ENCODE measurements at regions not wholly inside any gene's neighbourhood (a gene's known extent, or its start where the extent isn't known, plus 50 kb on each side); places are given as distances from the start of the nearest gene placed in this dataset.
"Not testable (repeated sequence)": the region's sequence is repeated elsewhere in the genome, so short reads cannot be mapped to it uniquely, and the experiment has no call there.

DNA sequence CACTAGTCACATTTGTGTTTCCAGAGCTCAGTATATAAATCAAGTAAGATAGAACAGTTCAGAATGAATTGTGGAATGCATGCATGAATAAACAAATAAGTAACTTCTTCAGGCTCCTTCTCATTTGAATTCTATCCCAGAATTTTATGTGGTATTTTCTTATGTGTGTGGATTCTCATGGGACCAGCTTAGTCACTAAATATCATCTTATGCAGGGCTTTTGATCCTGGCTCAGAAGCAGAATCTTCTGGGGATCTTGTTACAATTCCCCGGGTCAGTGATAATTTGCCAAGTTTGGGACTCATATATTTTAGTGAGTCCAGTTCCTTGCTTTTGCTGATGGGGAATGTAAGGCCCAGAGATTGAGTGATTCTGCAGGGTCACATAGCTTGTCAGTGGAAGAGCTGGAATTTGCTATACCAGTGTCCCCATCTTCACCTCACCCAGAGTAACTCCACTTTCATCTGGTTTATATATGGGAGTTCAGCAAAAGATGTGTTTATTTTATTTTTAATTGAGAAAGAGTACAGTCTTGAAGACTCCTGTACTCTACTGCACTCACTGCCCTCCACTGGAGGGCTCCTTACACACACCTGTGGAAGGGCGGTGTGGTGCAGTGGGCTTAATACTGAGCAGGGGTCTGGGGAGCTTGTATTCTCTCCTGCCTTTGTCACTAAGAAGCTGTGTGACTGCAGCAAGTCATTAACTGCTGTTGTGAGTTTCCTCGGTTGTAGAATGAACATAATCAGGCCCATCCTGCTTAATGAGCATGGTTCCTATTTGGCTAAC is 198.2 kb upstream of the CXorf66 start:
- no peak for DNase-seq

DNA sequence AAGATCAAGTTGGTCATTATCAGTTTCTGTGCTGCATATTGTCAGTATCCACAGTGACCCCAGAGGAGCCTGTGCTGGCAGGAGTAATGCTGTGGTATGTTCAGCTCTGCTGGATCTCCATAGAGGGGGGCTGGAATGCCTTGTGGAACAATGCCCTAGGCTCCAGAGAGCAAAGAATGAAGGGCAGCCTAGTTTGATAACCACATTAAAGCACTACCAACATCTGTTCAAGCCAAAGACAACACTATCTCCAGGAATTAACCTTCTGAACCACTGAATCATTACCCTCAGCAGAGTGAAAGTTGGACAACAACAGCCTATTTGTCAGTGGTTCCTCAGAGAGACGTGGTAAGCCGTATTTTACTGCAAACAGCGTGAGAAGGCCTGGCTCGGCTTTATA is 192.3 kb upstream of the CXorf66 start:
- no peak for DNase-seq

GRCh38 chrX:140157143-140157542 is 191.8 kb upstream of the CXorf66 start:
- no peak for DNase-seq

GRCh38 chrX:140151316-140151715 is 186.0 kb upstream of the CXorf66 start:
- DNase-seq = no peak

GRCh38 chrX:140149761-140150160 is 184.4 kb upstream of the CXorf66 start:
- DNase-seq = no peak

DNA sequence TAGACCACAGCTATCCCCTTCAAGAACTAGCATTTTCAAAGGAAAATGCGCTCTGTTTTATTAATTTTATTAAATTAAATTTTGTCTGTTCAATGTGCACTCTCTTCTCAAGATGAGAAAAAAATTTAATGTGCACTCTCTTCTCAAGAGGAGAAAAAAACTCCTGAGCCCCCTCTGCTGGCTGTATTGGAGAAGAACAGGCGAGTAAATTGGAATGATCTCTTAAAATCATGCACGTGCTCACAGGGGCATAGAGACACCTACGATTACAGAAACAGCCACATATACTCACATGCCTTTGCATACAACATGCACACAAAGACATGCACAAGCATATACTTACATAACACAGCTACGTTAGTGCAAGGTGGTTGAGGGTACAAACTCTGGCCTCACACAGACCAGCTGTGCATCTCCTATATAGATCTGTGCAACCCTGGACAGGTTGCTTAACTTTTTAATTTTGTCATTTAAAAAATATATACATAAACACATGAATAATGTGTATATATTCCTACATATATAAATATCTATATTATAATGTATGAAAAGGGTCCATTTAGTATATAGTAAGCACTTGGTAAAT is 176.2 kb upstream of the CXorf66 start:
- DNase-seq = peak; percentile 10

GRCh38 chrX:140138492-140138891 is 173.2 kb upstream of the CXorf66 start:
- not testable (repeated sequence) for DNase-seq

- DNase-seq = not testable (repeated sequence)
Observed at GRCh38 chrX:140138065-140138464, 172.7 kb upstream of the CXorf66 start.

GRCh38 chrX:140132937-140133336 is 167.6 kb upstream of the CXorf66 start:
- no peak for DNase-seq

GRCh38 chrX:140123446-140123845 is 158.1 kb upstream of the CXorf66 start:
- no peak for DNase-seq

DNA sequence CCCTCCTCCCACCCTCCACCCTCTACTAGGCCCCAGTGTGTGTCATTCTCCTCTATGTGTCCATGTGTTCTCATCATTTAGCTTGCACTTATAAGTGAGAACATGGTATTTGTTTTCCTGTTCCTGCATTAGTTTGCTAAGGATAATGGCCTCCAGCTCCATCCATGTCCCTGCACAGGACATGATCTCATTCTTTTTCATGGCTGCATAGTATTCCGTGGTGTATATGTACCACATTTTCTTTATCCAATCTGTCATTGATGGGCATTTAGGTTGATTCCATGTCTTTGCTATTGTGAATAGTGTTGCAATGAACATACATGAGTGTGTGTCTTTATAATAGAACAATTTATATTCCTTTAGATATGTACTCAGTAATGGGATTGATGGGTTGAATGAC is 148.7 kb upstream of the CXorf66 start:
- DNase-seq = not testable (repeated sequence)

- DNase-seq = no peak
Observed at GRCh38 chrX:140110081-140110650, 144.8 kb upstream of the CXorf66 start.

DNA sequence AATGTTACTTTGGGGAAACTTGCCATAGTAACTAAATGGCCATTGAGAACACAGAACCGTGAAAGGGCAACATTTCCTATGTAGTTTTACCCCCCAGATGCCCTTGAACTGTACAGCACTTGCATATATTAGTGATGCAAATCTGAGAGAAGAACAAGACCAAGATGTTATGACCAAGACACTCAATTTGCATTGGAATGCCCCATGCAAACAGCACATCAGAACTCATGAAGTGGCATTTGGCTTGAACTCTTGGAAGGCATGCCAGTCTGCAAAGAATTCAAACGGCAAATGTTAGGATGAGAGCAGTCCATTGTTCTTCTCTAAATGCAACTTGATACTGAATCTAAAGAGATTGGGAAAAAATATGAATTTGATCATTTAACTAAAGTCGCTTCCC is 139.4 kb upstream of the CXorf66 start:
- no peak for DNase-seq

DNA sequence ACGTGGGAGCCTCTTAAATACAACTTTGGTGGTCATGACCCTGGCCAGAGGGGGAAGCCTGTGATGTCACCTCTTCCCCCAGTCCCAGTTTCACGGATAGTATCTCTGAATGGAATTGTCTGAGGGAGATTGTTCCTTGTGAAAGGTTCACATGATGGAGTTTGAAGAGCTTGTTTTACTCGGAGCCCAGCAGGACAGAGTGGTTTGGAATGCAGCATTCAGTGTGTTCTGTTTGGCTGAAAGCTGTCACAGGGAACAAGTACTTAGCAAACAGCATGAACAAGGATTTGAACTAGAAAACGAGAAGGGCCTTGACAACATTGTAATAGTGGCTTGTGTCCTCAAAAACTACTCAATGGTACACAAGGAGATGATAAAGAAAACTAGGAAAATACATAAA is 133.9 kb upstream of the CXorf66 start:
- DNase-seq = no peak

DNA sequence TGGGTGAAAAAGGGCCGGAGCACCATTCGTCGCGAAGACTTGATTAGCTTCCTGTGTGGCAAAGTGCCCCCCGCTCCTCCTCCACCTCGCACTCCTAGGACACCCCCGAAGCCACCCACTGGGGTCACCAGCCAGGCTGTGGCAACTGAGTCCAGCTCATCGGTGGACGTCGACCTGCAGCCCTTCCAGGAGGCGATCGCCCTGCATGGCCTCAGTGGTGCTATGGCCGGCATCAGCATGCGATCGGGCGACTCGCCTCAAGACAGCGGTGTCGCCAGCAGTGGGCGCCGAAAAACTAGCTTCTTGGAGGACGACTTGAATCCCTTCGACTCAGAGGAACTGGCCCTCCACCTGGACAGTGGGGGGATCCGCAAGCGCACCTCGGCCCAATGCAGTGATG is 126.8 kb upstream of the CXorf66 start:
- DNase-seq = no peak

DNA sequence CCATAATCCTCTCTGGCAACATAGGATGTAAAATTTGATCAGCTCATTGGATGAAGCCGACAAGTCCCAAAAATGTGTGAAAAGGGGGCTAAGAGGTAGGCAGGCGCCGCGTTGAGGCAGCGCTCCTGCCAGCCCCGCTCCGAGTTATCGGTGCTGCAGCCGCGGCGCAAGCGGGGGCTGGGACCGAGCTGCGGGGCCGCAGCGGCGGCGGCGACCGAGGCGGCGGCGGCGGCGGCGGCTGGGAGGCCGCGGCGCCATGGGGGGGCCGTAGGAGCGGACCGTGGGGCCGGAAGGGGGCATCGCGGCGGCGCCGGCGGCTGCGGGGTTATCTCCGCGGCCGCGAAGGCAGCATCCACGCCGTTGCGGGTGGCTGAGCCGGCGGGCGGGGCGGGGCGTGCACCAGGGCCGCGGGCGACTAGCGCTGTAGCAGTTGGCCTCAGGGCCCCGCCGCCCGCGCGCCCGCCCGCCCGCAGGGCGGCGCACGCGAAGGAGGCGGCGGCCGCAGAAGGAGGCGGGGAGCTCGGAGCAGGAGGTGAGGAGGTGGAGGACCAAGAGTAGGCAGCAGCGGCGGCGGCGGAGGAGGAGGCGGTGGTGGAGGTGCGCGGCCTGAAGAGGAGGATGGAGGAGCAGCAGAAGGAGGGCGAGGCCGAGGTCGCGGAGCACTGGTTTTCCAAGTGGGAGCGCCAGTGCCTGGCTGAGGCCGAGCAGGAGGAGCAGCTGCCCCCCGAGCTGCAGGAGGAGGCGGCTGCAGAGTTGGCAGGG is 126.0 kb upstream of the CXorf66 start:
- DNase-seq = no peak

DNA sequence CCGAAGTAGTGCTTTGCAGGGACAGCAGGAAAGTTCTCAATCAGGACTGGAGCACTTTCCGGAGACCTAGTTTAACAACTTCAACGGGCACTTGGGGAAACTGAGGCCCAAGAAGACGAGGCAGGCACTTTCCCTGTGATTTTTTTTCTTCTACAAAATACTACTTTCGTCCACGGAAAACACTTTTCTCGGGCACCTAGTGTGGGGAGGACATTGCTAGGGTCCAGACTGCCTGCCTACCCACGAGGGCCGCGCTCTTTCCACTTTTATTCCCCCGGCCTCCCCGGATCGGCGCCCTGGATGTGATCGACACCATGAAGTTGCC is 125.4 kb upstream of the CXorf66 start:
- DNase-seq = no peak

DNA sequence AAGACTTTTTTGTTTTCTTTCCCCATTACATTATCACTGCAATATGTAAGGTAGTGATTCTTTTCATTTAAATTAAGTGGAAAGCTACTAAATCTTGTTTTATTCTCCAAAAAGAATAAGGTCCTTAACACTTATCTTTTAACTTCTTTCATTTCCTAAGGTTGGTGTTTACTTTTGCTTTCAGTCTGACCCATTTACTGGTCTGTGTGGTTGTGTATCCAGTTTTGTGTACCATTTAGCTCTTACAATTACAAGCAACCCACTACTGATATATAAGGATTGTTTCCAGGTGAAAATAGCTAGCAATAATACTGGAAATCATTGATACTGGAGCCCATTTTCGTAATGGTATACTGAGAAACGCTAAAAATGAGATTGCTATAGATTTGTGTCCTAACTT is 123.1 kb upstream of the CXorf66 start:
- no peak for DNase-seq

GRCh38 chrX:140087875-140088274 is 122.6 kb upstream of the CXorf66 start:
- DNase-seq = no peak

DNA sequence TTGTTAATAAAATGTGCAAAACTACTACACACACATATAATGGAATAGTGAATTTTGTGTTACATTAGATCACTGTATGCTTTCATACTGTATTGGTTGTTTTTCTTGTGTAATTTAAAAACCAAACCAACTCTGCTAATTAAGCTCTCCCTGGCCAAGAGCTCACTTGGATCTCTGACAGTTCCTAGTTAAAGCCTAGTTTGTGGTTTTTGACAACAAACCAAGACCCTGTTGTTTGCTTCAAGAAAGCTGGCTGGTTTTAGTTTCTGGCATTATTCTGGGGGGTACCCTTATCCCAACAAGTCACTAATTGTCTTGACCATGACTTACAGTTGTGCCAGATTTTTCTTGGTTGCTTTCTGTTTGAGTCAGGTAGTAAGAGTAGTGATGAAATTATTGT is 121.4 kb upstream of the CXorf66 start:
- no peak for DNase-seq

DNA sequence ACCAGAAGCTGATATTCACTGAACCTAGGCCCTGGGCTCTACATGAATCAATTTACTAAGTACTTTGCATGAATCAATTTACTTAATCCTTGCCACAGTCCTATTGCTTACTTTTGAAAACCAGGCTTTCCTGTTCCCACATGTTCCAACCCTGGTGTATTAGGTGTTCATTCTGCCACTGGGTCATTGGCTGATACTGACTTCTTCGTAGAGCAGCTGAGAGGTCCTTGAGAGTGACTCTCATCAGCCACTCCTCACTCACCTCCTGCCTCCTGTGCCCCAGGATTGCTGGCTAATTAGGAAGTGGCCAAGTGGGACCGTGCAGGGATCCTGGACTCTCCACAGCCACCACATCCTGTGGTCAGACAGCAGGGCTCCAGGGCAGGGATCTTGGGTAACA is 109.5 kb upstream of the CXorf66 start:
- DNase-seq = not testable (repeated sequence)

GRCh38 chrX:140071037-140071436 is 105.7 kb upstream of the CXorf66 start:
- no peak for DNase-seq

GRCh38 chrX:140065961-140066662 is 100.8 kb upstream of the CXorf66 start:
- DNase-seq = no peak

Measured in stimulated activated CD4-positive, alpha-beta T cell treated with anti-CD3 and anti-CD28 coated beads, Interleukin-4, amount 100 ng/mL, for 24 hours (primary cell).